HG03108 (cell line): ENCODE measurements at regions not wholly inside any gene's neighbourhood (a gene's known extent, or its start where the extent isn't known, plus 50 kb on each side); places are given as distances from the start of the nearest gene placed in this dataset.

Experiments used
- ATAC-seq: cut with Tn5 transposase; IDR thresholded peaks from one replicate; pipeline ENCODE4 v1.9.1; 2021; ENCODE audit warnings: moderate library complexity; ENCODE audit not compliant: unreplicated experiment

DNA sequence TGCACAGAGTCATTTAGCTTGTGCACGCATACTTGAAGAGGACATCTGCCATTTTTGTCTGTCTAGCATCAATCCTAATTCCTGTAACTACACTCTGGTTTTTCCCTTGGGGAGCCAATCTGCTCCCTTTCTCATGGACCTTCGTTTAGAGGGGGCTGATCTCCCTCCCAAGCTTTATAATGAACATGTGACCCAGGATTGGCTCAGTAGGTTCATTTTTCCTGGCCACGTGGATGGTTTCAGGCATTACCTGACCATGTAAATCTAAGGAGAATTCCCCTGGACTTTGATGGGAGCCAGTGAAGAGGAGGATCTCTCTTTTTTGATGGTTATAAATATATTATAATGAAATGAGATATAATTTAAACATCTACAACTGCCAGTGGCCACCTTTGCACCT, 56.8 kb upstream of the HS3ST2 start:
- no peak for ATAC-seq

DNA sequence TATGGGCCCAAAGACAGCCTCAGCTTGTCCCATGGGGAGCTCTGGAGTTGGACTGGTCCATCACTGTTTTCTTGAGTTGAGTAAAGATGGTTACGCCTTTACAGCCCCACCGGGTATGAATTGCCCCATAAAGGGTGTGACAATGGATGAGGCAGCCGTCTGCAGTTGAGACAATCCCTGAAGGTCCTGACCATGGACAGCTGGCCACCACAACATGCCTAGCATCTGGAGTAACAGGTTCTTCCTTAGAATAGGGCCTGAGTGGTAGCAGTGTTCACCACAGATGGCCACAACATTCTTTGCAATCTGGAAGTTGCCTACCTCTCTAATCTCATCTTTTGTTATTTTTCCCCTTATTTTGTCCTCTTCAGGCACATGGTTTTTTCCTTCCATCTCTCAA, 51.5 kb upstream of the HS3ST2 start:
- no peak for ATAC-seq

GRCh38 chr16:22763437-22764080, 50.4 kb upstream of the HS3ST2 start:
- ATAC-seq: no peak
